Body of pancreas (tissue), 4 donors: ENCODE measurements at regions not wholly inside any gene's neighbourhood (a gene's known extent, or its start where the extent isn't known, plus 50 kb on each side); places are given as distances from the start of the nearest gene placed in this dataset.

Experiments used
- POLR2A ChIP-seq, 3 donors: fragments of 450-650 bp; IDR thresholded peaks; one replicate each; pipeline ENCODE4 v1.6.1; 2016; ENCODE audit warnings: antibody characterized with exemption in 3 of 3, mild to moderate bottlenecking in 2 of 3
- TF ChIP-seq, protein P1 (sequence below), 7 experiments: fragments of 450-650 bp in 4 of 7; fragments of 200-600 bp in 3 of 7; sonication (generic) in 3 of 7; IDR thresholded peaks; one replicate each; pipeline ENCODE4 v1.5.1; 2016 to 2019; ENCODE audit warnings: antibody characterized with exemption in 7 of 7

DNA sequence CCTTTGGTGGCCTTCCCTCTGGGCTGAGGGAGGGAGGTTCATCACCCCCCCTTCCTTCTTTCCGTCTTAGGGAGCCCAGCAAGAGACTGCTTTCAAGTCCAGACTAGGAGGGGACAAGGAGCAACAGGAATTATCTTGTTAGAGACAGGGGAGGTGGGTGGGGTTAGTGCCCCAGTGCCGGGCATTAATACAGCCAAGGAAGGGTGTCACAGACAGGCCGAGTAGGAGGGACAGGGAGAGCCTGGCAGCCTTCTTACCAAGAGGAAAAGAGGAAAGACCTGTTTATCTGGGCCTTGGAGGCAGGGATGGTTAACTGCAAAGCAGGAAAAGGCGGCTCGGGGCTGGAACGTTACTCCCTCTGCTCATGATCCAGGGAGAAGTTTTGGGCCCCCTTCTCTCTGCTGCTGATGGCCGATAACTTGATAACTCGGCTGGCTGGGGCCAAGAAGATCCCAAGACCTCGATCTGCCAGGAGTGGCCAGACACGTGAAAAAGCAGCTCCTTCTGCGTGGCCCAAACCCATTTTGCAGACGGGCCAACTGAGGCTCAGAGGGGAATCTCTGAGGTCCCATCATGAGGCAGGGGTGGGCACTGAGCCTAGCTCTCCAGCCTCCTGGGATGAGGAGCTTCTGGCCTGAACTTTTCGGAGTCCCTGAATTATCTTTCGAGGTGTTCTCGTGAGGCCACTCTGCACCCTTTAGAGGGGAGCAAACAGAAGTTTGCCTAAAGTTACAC, 79.3 kb downstream of the PTPRS start:
- TF ChIP-seq, protein P1, sequence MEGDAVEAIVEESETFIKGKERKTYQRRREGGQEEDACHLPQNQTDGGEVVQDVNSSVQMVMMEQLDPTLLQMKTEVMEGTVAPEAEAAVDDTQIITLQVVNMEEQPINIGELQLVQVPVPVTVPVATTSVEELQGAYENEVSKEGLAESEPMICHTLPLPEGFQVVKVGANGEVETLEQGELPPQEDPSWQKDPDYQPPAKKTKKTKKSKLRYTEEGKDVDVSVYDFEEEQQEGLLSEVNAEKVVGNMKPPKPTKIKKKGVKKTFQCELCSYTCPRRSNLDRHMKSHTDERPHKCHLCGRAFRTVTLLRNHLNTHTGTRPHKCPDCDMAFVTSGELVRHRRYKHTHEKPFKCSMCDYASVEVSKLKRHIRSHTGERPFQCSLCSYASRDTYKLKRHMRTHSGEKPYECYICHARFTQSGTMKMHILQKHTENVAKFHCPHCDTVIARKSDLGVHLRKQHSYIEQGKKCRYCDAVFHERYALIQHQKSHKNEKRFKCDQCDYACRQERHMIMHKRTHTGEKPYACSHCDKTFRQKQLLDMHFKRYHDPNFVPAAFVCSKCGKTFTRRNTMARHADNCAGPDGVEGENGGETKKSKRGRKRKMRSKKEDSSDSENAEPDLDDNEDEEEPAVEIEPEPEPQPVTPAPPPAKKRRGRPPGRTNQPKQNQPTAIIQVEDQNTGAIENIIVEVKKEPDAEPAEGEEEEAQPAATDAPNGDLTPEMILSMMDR (IDR thresholded peaks at IDR 0.05), result no peak
- no peak for TF ChIP-seq POLR2A (IDR thresholded peaks at IDR 0.05)
